Endothelial cell of umbilical vein (primary cell): ENCODE measurements at regions not wholly inside any gene's neighbourhood (a gene's known extent, or its start where the extent isn't known, plus 50 kb on each side); places are given as distances from the start of the nearest gene placed in this dataset.

Experiments used
- POLR2A ChIP-seq: IDR thresholded peaks from 2 replicates; pipeline ENCODE4 v1.6.1; 2012; ENCODE audit warnings: low read depth, mild to moderate bottlenecking, control low read depth, low read length
- POLR2AphosphoS5 ChIP-seq: IDR thresholded peaks from 2 replicates; pipeline ENCODE4 v1.6.1; 2012; ENCODE audit warnings: low read depth, mild to moderate bottlenecking, control low read depth, low read length, moderate library complexity; ENCODE audit not compliant: insufficient read depth

- TF ChIP-seq POLR2A (no peak), POLR2AphosphoS5 (no peak)
Observed at GRCh38 chr2:153567367-153567766, 88.8 kb upstream of the RPRM start.
